IMR-90 (cell line): ENCODE measurements at regions not wholly inside any gene's neighbourhood (a gene's known extent, or its start where the extent isn't known, plus 50 kb on each side); places are given as distances from the start of the nearest gene placed in this dataset.

Source experiments
- ATAC-seq: fragments of 200-7000 bp; cut with Tn5 transposase; 2 replicates; pipeline ENCODE4 v1.9.1; 2020; ENCODE audit warnings: low read depth, mild to moderate bottlenecking, moderate library complexity
- BruUV-seq: library from RNA; stranded (reverse); fragments of 400-500 nt; replicated peaks from 2 replicates; lab custom pipeline; 2021; lab: Mats Ljungman, UMichigan
- CTCF ChIA-PET: fragments of 300-600 bp; formaldehyde crosslinking; extraction: SDS; loops from one replicate; lab custom pipeline; 2021; ENCODE audit warnings: antibody characterized with exemption; lab: Yijun Ruan, JAX
- POLR2A ChIA-PET: fragments of 300-600 bp; sonication (Branson Sonifier 250); formaldehyde crosslinking; loops from one replicate; lab custom pipeline; 2022; ENCODE audit warnings: antibody characterized with exemption; ENCODE audit not compliant: unreplicated experiment; lab: Charles Lee
- DNase-seq: peaks from one replicate; pipeline ENCODE4 v3.0.0; 2013
- H2AFZ ChIP-seq: replicated peaks from 2 replicates; pipeline ENCODE3; 2013; ENCODE audit warnings: low read length, mild to moderate bottlenecking; ENCODE audit not compliant: poor library complexity
- H2AK5ac ChIP-seq: 2 replicates; pipeline ENCODE4 v1.6.1; 2013; ENCODE audit warnings: low read depth, low read length, inconsistent platforms
- H2AK9ac ChIP-seq: replicated peaks from 2 replicates; pipeline ENCODE3; 2013; ENCODE audit warnings: mild to moderate bottlenecking, low read depth, low read length, moderate library complexity; ENCODE audit not compliant: poor library complexity
- H2BK120ac ChIP-seq: 2 replicates; pipeline ENCODE4 v1.6.1; 2013; ENCODE audit warnings: low read depth, low read length, inconsistent platforms
- H2BK15ac ChIP-seq: 3 replicates; pipeline ENCODE4 v1.6.1; 2013; ENCODE audit warnings: low read depth, low read length, inconsistent platforms
- H2BK20ac ChIP-seq: 2 replicates; pipeline ENCODE4 v1.6.1; 2013; ENCODE audit warnings: low read depth, mild to moderate bottlenecking, inconsistent platforms, low read length, moderate library complexity
- H2BK5ac ChIP-seq: 2 replicates; pipeline ENCODE4 v1.6.1; 2013; ENCODE audit warnings: mild to moderate bottlenecking, low read depth, low read length, inconsistent platforms; ENCODE audit not compliant: poor library complexity, severe bottlenecking
- H3K14ac ChIP-seq: replicated peaks from 2 replicates; pipeline ENCODE4 v1.6.1; 2013; ENCODE audit warnings: low read depth, low read length, inconsistent platforms
- H3K18ac ChIP-seq: 2 replicates; pipeline ENCODE4 v1.6.1; 2013; ENCODE audit warnings: low read depth, low read length, control low read depth
- H3K23ac ChIP-seq: 2 replicates; pipeline ENCODE4 v1.6.1; 2013; ENCODE audit warnings: low read depth, low read length, inconsistent platforms
- H3K27ac ChIP-seq: 2 replicates; pipeline ENCODE4 v1.5.1; 2013; ENCODE audit warnings: mild to moderate bottlenecking, control low read depth, low read length; ENCODE audit not compliant: insufficient read depth
- H3K27me3 ChIP-seq: 2 replicates; pipeline ENCODE4 v1.6.1; 2013; ENCODE audit warnings: low read length; ENCODE audit not compliant: control insufficient read depth, insufficient read depth
- H3K36me3 ChIP-seq: 2 replicates; pipeline ENCODE4 v1.6.1; 2013; ENCODE audit warnings: low read length, mixed read lengths; ENCODE audit not compliant: control insufficient read depth, insufficient read depth
- H3K4ac ChIP-seq: 2 replicates; pipeline ENCODE4 v1.6.1; 2013; ENCODE audit warnings: low read depth, low read length, inconsistent platforms
- H3K4me1 ChIP-seq: 2 replicates; pipeline ENCODE4 v1.6.1; 2013; ENCODE audit warnings: low read length, mixed read lengths; ENCODE audit not compliant: control insufficient read depth, insufficient read depth
- H3K4me2 ChIP-seq: 2 replicates; pipeline ENCODE4 v1.6.1; 2013; ENCODE audit warnings: low read depth, mild to moderate bottlenecking, control low read depth, low read length, moderate library complexity
- H3K4me3 ChIP-seq: 2 replicates; pipeline ENCODE4 v1.5.1; 2013; ENCODE audit warnings: low read depth, mild to moderate bottlenecking, control low read depth, low read length, moderate library complexity; ENCODE audit not compliant: insufficient read depth
- H3K56ac ChIP-seq: 2 replicates; pipeline ENCODE4 v1.6.1; 2013; ENCODE audit warnings: low read length, inconsistent platforms; ENCODE audit not compliant: insufficient read depth; ENCODE audit errors: extremely low read depth
- H3K79me1 ChIP-seq, 2 experiments: 2 replicates each; pipeline ENCODE4 v1.6.1; 2013; ENCODE audit warnings: low read length in 2 of 2, inconsistent platforms in 1 of 2, low read depth in 1 of 2
- H3K9ac ChIP-seq: 2 replicates; pipeline ENCODE4 v1.6.1; 2013; ENCODE audit warnings: low read depth, low read length, control low read depth
- H3K9me1 ChIP-seq: 2 replicates; pipeline ENCODE4 v1.6.1; 2013; ENCODE audit warnings: low read length, inconsistent platforms; ENCODE audit not compliant: insufficient read depth
- H3K9me3 ChIP-seq: 2 replicates; pipeline ENCODE4 v1.6.1; 2013; ENCODE audit warnings: low read length; ENCODE audit not compliant: control insufficient read depth, insufficient read depth
- H4K20me1 ChIP-seq: 2 replicates; pipeline ENCODE4 v1.6.1; 2013; ENCODE audit warnings: low read length, inconsistent platforms; ENCODE audit not compliant: insufficient read depth
- H4K5ac ChIP-seq: 2 replicates; pipeline ENCODE4 v1.6.1; 2013; ENCODE audit warnings: mild to moderate bottlenecking, low read depth, low read length, control low read depth
- H4K8ac ChIP-seq, 2 experiments: 2 replicates each; pipeline ENCODE4 v1.6.1; 2013; ENCODE audit warnings: low read depth in 2 of 2, low read length in 2 of 2, control low read depth in 1 of 2, inconsistent platforms in 1 of 2
- H4K91ac ChIP-seq: 2 replicates; pipeline ENCODE4 v1.6.1; 2013; ENCODE audit warnings: low read depth, low read length, inconsistent platforms; ENCODE audit not compliant: insufficient read depth
- BHLHE40 ChIP-seq: fragments of 150-350 bp; IDR thresholded peaks from 2 replicates; pipeline ENCODE4 v1.6.1; 2016; ENCODE audit warnings: mild to moderate bottlenecking, low read depth, low read length
- CEBPB ChIP-seq: IDR thresholded peaks from 2 replicates; pipeline ENCODE4 v1.6.1; 2012; ENCODE audit warnings: low read depth, low read length, improper control_type of control experiment
- CHD1 ChIP-seq: IDR thresholded peaks from 2 replicates; pipeline ENCODE4 v1.6.1; 2012; ENCODE audit warnings: low read depth, low read length, improper control_type of control experiment
- FOS ChIP-seq: fragments of 150-350 bp; IDR thresholded peaks from 2 replicates; pipeline ENCODE4 v1.6.1; 2016; ENCODE audit warnings: low read depth, low read length
- MAFK ChIP-seq: IDR thresholded peaks from 2 replicates; pipeline ENCODE4 v1.6.1; 2012; ENCODE audit warnings: low read depth, low read length, improper control_type of control experiment
- MAZ ChIP-seq: IDR thresholded peaks from 2 replicates; pipeline ENCODE4 v1.6.1; 2012; ENCODE audit warnings: low read depth, mild to moderate bottlenecking, low read length, improper control_type of control experiment, moderate library complexity, borderline replicate concordance
- MXI1 ChIP-seq: IDR thresholded peaks from 2 replicates; pipeline ENCODE4 v1.6.1; 2012; ENCODE audit warnings: low read depth, mild to moderate bottlenecking, low read length, moderate library complexity, borderline replicate concordance
- NFE2L2 ChIP-seq: fragments of 150-350 bp; IDR thresholded peaks from 2 replicates; pipeline ENCODE4 v1.6.1; 2016; ENCODE audit warnings: low read depth, mild to moderate bottlenecking, low read length
- POLR2A ChIP-seq: IDR thresholded peaks from 2 replicates; pipeline ENCODE4 v1.6.1; 2012; ENCODE audit warnings: mild to moderate bottlenecking, low read depth, low read length
- RAD21 ChIP-seq: IDR thresholded peaks from 2 replicates; pipeline ENCODE4 v1.6.1; 2012; ENCODE audit warnings: low read length, improper control_type of control experiment
- RCOR1 ChIP-seq: IDR thresholded peaks from 2 replicates; pipeline ENCODE4 v1.6.1; 2012; ENCODE audit warnings: mild to moderate bottlenecking, low read length, improper control_type of control experiment; ENCODE audit not compliant: insufficient replicate concordance
- RFX5 ChIP-seq: IDR thresholded peaks from 2 replicates; pipeline ENCODE4 v1.8.0; 2012; ENCODE audit warnings: low read depth, mild to moderate bottlenecking, low read length, moderate library complexity
- SMC3 ChIP-seq: fragments of 150-350 bp; IDR thresholded peaks from 2 replicates; pipeline ENCODE4 v1.6.1; 2016; ENCODE audit warnings: low read depth, mild to moderate bottlenecking, antibody characterized with exemption, low read length, moderate library complexity
- whole genome bisulfite sequencing, 2 experiments: methylation state at CpG; one replicate each; pipeline versions ENCODE4 v1.1.5 to v1.1.7; 2013; ENCODE audit warnings: missing lambda C conversion rate in 2 of 2; ENCODE audit not compliant: insufficient read length in 1 of 2; ENCODE audit errors: extremely low coverage in 2 of 2; 5-methylcytosine and 5-hydroxymethylcytosine counted together
- dilution Hi-C: fragments of 300-500 bp; cut with HindIII; formaldehyde crosslinking; loops from one replicate; pipeline ENCODE4 v1.14.3; 2018; ENCODE audit warnings: low sequenced_read_pairs; ENCODE audit not compliant: unreplicated experiment
- in situ Hi-C: fragments of 300-500 bp; cut with MboI; formaldehyde crosslinking; loops from 3 replicates; pipeline ENCODE4 v1.14.3; 2019; ENCODE audit warnings: low sequenced_read_pairs, inconsistent platforms, mixed read lengths
- intact Hi-C: fragments of 100-400 bp; cut with micrococcal nuclease; formaldehyde crosslinking; loops from 2 replicates; pipeline ENCODE4 v1.10.0; 2022
- TF ChIP-seq, protein P1 (sequence below): fragments of 150-350 bp; IDR thresholded peaks from 2 replicates; pipeline ENCODE4 v1.6.1; 2016; ENCODE audit warnings: low read depth, mild to moderate bottlenecking, low read length, moderate library complexity, borderline replicate concordance
- TF ChIP-seq, protein P2 (sequence below): conservative IDR thresholded peaks from 2 replicates; pipeline ENCODE4 v1.5.1; 2012; ENCODE audit warnings: mild to moderate bottlenecking, low read depth, low read length, improper control_type of control experiment
- TF ChIP-seq, protein P3 (sequence below): fragments of 150-350 bp; IDR thresholded peaks from 2 replicates; pipeline ENCODE4 v1.6.1; 2017; ENCODE audit warnings: mild to moderate bottlenecking, antibody characterized with exemption, low read length, low read depth

DNA sequence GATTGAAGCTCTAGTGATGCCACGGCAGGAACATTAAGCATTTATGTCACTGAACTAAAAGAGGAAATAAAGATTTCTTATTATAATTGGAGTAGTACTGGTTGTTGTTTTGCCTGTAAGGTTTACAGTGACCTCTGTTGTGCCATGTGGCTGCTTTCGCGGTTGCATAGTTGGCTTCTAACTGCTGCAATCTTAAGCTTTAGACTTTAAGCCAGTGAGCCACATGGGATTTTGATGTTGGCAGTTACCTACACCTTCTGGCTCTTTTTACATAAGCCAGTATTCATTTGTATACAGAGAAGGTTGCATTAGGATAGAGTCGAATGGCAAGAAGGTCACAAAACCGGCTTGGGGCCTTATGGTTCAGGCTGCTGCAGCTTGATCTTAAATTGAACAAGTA is 1311.6 kb downstream of the RAPGEF2 start:
- Histone ChIP-seq H3K4me2 (no peak overlapping the region), H3K79me1 (no peaks in the 10 kb centered on the region), H3K4ac (no peak overlapping the region), H2BK120ac (no peak overlapping the region), H2AK5ac (no peak overlapping the region), H2BK5ac (no peak overlapping the region), H2BK20ac (no peak overlapping the region), H3K36me3 (no peaks in the 10 kb centered on the region), H4K5ac (no peak overlapping the region), H3K4me3 (no peak overlapping the region), H4K91ac (no peak overlapping the region), H4K8ac (no peak overlapping the region), H3K14ac (no peak overlapping the region), H3K27me3 (no peaks in the 10 kb centered on the region), H3K9me1 (no peaks in the 10 kb centered on the region), H3K18ac (no peak overlapping the region), H2AK9ac (no peak overlapping the region), H3K27ac (no peak overlapping the region), H2AFZ (no peak overlapping the region), H3K23ac (no peak overlapping the region), H4K20me1 (no peaks in the 10 kb centered on the region), H3K9me3 (peaks cover 4% of the 10 kb centered on the region; the same call in 1 of the 2 replicates), H3K4me1 (no peaks in the 10 kb centered on the region), H2BK15ac (no peak overlapping the region), H3K56ac (no peak overlapping the region), H3K9ac (no peak overlapping the region)
- no peak for ATAC-seq
- ChIA-PET CTCF (no interaction called here), POLR2A (no interaction called here)
- dilution Hi-C loops, result no loop called here
- BruUV-seq, result no TSS peak
- in situ Hi-C loops, result no loop called here
- TF ChIP-seq, protein P1, sequence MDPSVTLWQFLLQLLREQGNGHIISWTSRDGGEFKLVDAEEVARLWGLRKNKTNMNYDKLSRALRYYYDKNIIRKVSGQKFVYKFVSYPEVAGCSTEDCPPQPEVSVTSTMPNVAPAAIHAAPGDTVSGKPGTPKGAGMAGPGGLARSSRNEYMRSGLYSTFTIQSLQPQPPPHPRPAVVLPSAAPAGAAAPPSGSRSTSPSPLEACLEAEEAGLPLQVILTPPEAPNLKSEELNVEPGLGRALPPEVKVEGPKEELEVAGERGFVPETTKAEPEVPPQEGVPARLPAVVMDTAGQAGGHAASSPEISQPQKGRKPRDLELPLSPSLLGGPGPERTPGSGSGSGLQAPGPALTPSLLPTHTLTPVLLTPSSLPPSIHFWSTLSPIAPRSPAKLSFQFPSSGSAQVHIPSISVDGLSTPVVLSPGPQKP, result no peak
- TF ChIP-seq FOS, result no peak
- no peak for TF ChIP-seq RAD21
- TF ChIP-seq SMC3, result no peak
- TF ChIP-seq BHLHE40, result no peak
- TF ChIP-seq, protein P2, sequence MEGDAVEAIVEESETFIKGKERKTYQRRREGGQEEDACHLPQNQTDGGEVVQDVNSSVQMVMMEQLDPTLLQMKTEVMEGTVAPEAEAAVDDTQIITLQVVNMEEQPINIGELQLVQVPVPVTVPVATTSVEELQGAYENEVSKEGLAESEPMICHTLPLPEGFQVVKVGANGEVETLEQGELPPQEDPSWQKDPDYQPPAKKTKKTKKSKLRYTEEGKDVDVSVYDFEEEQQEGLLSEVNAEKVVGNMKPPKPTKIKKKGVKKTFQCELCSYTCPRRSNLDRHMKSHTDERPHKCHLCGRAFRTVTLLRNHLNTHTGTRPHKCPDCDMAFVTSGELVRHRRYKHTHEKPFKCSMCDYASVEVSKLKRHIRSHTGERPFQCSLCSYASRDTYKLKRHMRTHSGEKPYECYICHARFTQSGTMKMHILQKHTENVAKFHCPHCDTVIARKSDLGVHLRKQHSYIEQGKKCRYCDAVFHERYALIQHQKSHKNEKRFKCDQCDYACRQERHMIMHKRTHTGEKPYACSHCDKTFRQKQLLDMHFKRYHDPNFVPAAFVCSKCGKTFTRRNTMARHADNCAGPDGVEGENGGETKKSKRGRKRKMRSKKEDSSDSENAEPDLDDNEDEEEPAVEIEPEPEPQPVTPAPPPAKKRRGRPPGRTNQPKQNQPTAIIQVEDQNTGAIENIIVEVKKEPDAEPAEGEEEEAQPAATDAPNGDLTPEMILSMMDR, result no peak
- TF ChIP-seq POLR2A, result no peak
- TF ChIP-seq MAZ, result no peak
- no peak for TF ChIP-seq MAFK
- no peak for TF ChIP-seq CEBPB
- TF ChIP-seq MXI1, result no peak
- TF ChIP-seq RCOR1, result no peak
- TF ChIP-seq CHD1, result no peak
- no peak for TF ChIP-seq RFX5
- TF ChIP-seq NFE2L2, result no peak
- TF ChIP-seq, protein P3, sequence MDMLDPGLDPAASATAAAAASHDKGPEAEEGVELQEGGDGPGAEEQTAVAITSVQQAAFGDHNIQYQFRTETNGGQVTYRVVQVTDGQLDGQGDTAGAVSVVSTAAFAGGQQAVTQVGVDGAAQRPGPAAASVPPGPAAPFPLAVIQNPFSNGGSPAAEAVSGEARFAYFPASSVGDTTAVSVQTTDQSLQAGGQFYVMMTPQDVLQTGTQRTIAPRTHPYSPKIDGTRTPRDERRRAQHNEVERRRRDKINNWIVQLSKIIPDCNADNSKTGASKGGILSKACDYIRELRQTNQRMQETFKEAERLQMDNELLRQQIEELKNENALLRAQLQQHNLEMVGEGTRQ, result no peak
- no peak for DNase-seq
- intact Hi-C loops, result no loop called here
- no CpG with 5 or more reads among the region's 5 CpGs for WGBS, 2 experiments
